ENCODE measurements at regions not wholly inside any gene's neighbourhood (a gene's known extent, or its start where the extent isn't known, plus 50 kb on each side); places are given as distances from the start of the nearest gene placed in this dataset.
"Not testable (repeated sequence)": the region's sequence is repeated elsewhere in the genome, so short reads cannot be mapped to it uniquely, and the experiment has no call there.

GRCh38 chr16:75837264-75837663 is 111.0 kb upstream of the CPHXL start:
- DNase-seq (ENCODE audit: low read depth), result no peak

- no peak for DNase-seq (ENCODE audit: low read depth)
Measured at GRCh38 chr16:75837681-75838080, 111.4 kb upstream of the CPHXL start.

- no peak for DNase-seq (ENCODE audit: low read depth)
Measured at GRCh38 chr16:75841517-75841916, 115.2 kb upstream of the CPHXL start.

- no peak for DNase-seq (ENCODE audit: low read depth)
Measured at GRCh38 chr16:75847172-75847571, 120.9 kb upstream of the CPHXL start.

- no peak for DNase-seq (ENCODE audit: low read depth)
Measured at GRCh38 chr16:75854152-75854551, 127.9 kb upstream of the CPHXL start.

- DNase-seq (ENCODE audit: low read depth), result peak; percentile 46
Measured at GRCh38 chr16:75860326-75861053, 134.2 kb upstream of the CPHXL start.

GRCh38 chr16:75861311-75862097 is 135.2 kb upstream of the CPHXL start:
- peak; percentile 8 for DNase-seq (ENCODE audit: low read depth)

- peak; percentile 5 for DNase-seq (ENCODE audit: low read depth)
Measured at GRCh38 chr16:75862098-75862386, 135.8 kb upstream of the CPHXL start.

- no peak for DNase-seq (ENCODE audit: low read depth)
Measured at GRCh38 chr16:75864243-75864642, 138.0 kb upstream of the CPHXL start.

- no peak for DNase-seq (ENCODE audit: low read depth)
Measured at GRCh38 chr16:75865736-75866135, 139.4 kb upstream of the CPHXL start.

GRCh38 chr16:75868636-75869632 is 142.6 kb upstream of the CPHXL start:
- DNase-seq (ENCODE audit: low read depth), result peak; percentile 9

- DNase-seq (ENCODE audit: low read depth), result not testable (repeated sequence)
Measured at GRCh38 chr16:75881280-75881679, 155.0 kb upstream of the CPHXL start.

GRCh38 chr16:75899163-75899562 is 172.9 kb upstream of the CPHXL start:
- DNase-seq (ENCODE audit: low read depth), result no peak

GRCh38 chr16:75908331-75909117 is 182.2 kb upstream of the CPHXL start:
- no peak for DNase-seq (ENCODE audit: low read depth)

GRCh38 chr16:75909746-75910145 is 183.5 kb upstream of the CPHXL start:
- DNase-seq (ENCODE audit: low read depth), result no peak

- DNase-seq (ENCODE audit: low read depth), result no peak
Measured at GRCh38 chr16:75911896-75912295, 185.6 kb upstream of the CPHXL start.

- no peak for DNase-seq (ENCODE audit: low read depth)
Measured at GRCh38 chr16:75913958-75914357, 187.7 kb upstream of the CPHXL start.

GRCh38 chr16:75916451-75916850 is 190.2 kb upstream of the CPHXL start:
- DNase-seq (ENCODE audit: low read depth), result no peak

- DNase-seq (ENCODE audit: low read depth), result no peak
Measured at GRCh38 chr16:75918109-75918508, 191.8 kb upstream of the CPHXL start.

- DNase-seq (ENCODE audit: low read depth), result no peak
Measured at GRCh38 chr16:75919664-75920063, 193.4 kb upstream of the CPHXL start.

- DNase-seq (ENCODE audit: low read depth), result no peak
Measured at GRCh38 chr16:75921281-75921680, 195.0 kb upstream of the CPHXL start.
